ENCODE measurements at regions not wholly inside any gene's neighbourhood (a gene's known extent, or its start where the extent isn't known, plus 50 kb on each side); places are given as distances from the start of the nearest gene placed in this dataset.

DNA sequence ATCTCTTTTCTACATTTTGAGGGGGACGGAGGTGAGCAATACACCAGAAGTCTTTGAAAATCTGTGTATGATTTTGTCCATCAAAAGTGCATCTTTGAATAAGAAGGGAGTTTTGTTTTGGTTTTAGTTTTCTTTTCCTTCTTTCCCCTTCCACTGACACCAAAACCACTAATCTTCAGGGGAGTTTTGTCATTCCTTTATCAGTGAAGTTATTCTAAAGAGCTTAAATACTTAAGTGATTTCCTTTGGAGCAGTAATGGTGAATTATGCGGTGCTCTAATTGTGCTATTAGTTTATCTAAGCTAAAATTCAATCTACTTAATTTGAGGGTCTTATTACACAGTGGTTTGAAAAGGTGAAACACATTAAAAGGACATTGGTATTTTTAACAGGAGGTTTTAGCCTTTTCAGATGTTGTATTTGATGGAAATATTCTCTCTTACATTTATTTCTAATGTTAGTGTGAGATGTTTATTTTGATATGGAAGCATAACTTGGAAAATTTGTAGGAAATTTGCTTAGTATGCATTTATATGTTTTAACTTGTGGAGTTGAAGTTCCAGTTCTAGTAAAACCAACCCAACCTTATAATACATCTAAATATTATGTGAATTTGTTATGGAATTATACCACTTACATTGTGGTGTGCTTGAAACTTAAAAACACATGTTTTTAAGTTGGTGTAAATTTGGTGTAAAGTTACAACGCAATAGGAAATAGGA, 124.9 kb downstream of the PCDH7 start:
- Mint-ChIP-seq H3K9me3 (no peaks in the 10 kb centered on the region), H3K36me3 (ENCODE audit: low read depth) (no peaks in the 10 kb centered on the region), H3K27me3 (ENCODE audit: low read depth) (no peaks in the 10 kb centered on the region), H3K27ac (no peak overlapping the region), H3K4me3 (no peak overlapping the region), H3K4me1 (peaks cover 29% of the 10 kb centered on the region)
- TF ChIP-seq, protein P1, sequence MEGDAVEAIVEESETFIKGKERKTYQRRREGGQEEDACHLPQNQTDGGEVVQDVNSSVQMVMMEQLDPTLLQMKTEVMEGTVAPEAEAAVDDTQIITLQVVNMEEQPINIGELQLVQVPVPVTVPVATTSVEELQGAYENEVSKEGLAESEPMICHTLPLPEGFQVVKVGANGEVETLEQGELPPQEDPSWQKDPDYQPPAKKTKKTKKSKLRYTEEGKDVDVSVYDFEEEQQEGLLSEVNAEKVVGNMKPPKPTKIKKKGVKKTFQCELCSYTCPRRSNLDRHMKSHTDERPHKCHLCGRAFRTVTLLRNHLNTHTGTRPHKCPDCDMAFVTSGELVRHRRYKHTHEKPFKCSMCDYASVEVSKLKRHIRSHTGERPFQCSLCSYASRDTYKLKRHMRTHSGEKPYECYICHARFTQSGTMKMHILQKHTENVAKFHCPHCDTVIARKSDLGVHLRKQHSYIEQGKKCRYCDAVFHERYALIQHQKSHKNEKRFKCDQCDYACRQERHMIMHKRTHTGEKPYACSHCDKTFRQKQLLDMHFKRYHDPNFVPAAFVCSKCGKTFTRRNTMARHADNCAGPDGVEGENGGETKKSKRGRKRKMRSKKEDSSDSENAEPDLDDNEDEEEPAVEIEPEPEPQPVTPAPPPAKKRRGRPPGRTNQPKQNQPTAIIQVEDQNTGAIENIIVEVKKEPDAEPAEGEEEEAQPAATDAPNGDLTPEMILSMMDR (IDR thresholded peaks at IDR 0.05; ENCODE audit: unreplicated experiment in 3 of 3), result no peak

GRCh38 chr4:30847167-30847566, 127.0 kb downstream of the PCDH7 start:
- Mint-ChIP-seq H3K4me1 (peaks cover 15% of the 10 kb centered on the region), H3K4me3 (no peak overlapping the region), H3K27me3 (ENCODE audit: low read depth) (no peaks in the 10 kb centered on the region), H3K9me3 (no peaks in the 10 kb centered on the region), H3K36me3 (ENCODE audit: low read depth) (no peaks in the 10 kb centered on the region), H3K27ac (no peak overlapping the region)
- TF ChIP-seq, protein P1 (IDR thresholded peaks at IDR 0.05; ENCODE audit: unreplicated experiment in 3 of 3), result no peak

GRCh38 chr4:30847958-30848357, 127.8 kb downstream of the PCDH7 start:
- Mint-ChIP-seq H3K4me3 (no peak overlapping the region), H3K36me3 (ENCODE audit: low read depth) (no peaks in the 10 kb centered on the region), H3K27ac (no peak overlapping the region), H3K9me3 (no peaks in the 10 kb centered on the region), H3K4me1 (peaks cover 15% of the 10 kb centered on the region), H3K27me3 (ENCODE audit: low read depth) (no peaks in the 10 kb centered on the region)
- TF ChIP-seq, protein P1 (IDR thresholded peaks at IDR 0.05; ENCODE audit: unreplicated experiment in 3 of 3), result no peak

GRCh38 chr4:30854531-30854930, 134.4 kb downstream of the PCDH7 start:
- no peak overlapping the region for H3K4me3 Mint-ChIP-seq
- no peak overlapping the region for H3K27ac Mint-ChIP-seq
- H3K4me1 Mint-ChIP-seq, result peaks cover 7% of the 10 kb centered on the region
- H3K9me3 Mint-ChIP-seq, result no peaks in the 10 kb centered on the region
- TF ChIP-seq, protein P1 (IDR thresholded peaks at IDR 0.05; ENCODE audit: unreplicated experiment in 3 of 3), result no peak
- no peaks in the 10 kb centered on the region for H3K36me3 Mint-ChIP-seq (ENCODE audit: low read depth)
- no peaks in the 10 kb centered on the region for H3K27me3 Mint-ChIP-seq (ENCODE audit: low read depth)

- no peak overlapping the region for H3K4me3 Mint-ChIP-seq
Measured at GRCh38 chr4:30855232-30855631, 135.1 kb downstream of the PCDH7 start.

More at GRCh38 chr4:30855232-30855631, 135.1 kb downstream of the PCDH7 start:
- Mint-ChIP-seq H3K27me3 (ENCODE audit: low read depth) (no peaks in the 10 kb centered on the region), H3K36me3 (ENCODE audit: low read depth) (no peaks in the 10 kb centered on the region), H3K27ac (no peak overlapping the region), H3K4me1 (peaks cover 7% of the 10 kb centered on the region), H3K9me3 (no peaks in the 10 kb centered on the region)
- TF ChIP-seq, protein P1 (IDR thresholded peaks at IDR 0.05; ENCODE audit: unreplicated experiment in 3 of 3), result no peak

Measured in nephron (organoid).